GM12891 (cell line): ENCODE measurements at regions not wholly inside any gene's neighbourhood (a gene's known extent, or its start where the extent isn't known, plus 50 kb on each side); places are given as distances from the start of the nearest gene placed in this dataset.

ENCODE experiments used
- PAX5 ChIP-seq: IDR thresholded peaks from 2 replicates; pipeline ENCODE4 v1.6.1; 2011; ENCODE audit warnings: low read length, moderate library complexity, mild to moderate bottlenecking; ENCODE audit not compliant: insufficient read depth, severe bottlenecking
- POLR2A ChIP-seq: IDR thresholded peaks from 2 replicates; pipeline ENCODE4 v1.6.1; 2011; ENCODE audit warnings: low read depth, low read length, control low read depth
- POLR2AphosphoS5 ChIP-seq: IDR thresholded peaks from 2 replicates; pipeline ENCODE4 v1.6.1; 2011; ENCODE audit warnings: low read depth, low read length, control low read depth
- POU2F2 ChIP-seq: IDR thresholded peaks from 2 replicates; pipeline ENCODE4 v1.6.1; 2011; ENCODE audit warnings: low read depth, mild to moderate bottlenecking, control low read depth, low read length, moderate library complexity
- SPI1 ChIP-seq: IDR thresholded peaks from 2 replicates; pipeline ENCODE4 v1.6.1; 2011; ENCODE audit warnings: low read depth, low read length, control low read depth
- TAF1 ChIP-seq: IDR thresholded peaks from 2 replicates; pipeline ENCODE4 v1.6.1; 2011; ENCODE audit warnings: low read depth, low read length, control low read depth

DNA sequence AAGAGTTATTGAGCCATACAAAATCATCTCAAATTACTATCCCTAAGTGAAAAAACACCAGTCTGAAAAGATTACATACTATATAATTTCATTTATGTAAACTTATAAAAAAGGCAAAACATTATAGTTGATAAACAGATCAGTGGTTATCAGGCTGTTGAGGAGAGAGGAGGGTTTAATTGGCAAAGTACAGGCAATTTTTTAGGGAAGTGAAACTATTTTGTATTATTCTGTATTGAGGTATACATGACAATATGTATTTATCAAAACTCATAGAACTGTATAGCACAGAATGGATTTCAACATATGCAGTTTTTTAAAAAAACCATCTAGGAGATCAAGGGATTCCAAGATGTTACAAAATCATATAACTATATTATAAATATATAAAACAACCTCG lies 403.7 kb downstream of the LTN1 start:
- TF ChIP-seq POLR2A (no peak), TAF1 (no peak), POU2F2 (no peak), SPI1 (peak; percentile 56; the same call in 1 of the 2 replicates), POLR2AphosphoS5 (no peak), PAX5 (no peak)
